NB4 (cell line): ENCODE measurements at regions not wholly inside any gene's neighbourhood (a gene's known extent, or its start where the extent isn't known, plus 50 kb on each side); places are given as distances from the start of the nearest gene placed in this dataset.

Experiments
- CTCF ChIP-seq: IDR thresholded peaks from one replicate; pipeline ENCODE4 v1.5.1; 2012; ENCODE audit warnings: low read depth, low read length
- MAX ChIP-seq: IDR thresholded peaks from 2 replicates; pipeline ENCODE4 v1.6.1; 2011; ENCODE audit warnings: low read depth, low read length
- POLR2A ChIP-seq: IDR thresholded peaks from 2 replicates; pipeline ENCODE4 v1.6.1; 2011; ENCODE audit warnings: mild to moderate bottlenecking; ENCODE audit not compliant: insufficient read length; ENCODE audit errors: extremely low read depth

GRCh38 chr2:58984731-58985130 lies 743.6 kb upstream of the FANCL start:
- TF ChIP-seq CTCF (no peak), MAX (no peak), POLR2A (no peak)
